SK-N-SH treated with all-trans-retinoic acid at 6 μM for 48 hours (cell line): ENCODE measurements at regions not wholly inside any gene's neighbourhood (a gene's known extent, or its start where the extent isn't known, plus 50 kb on each side); places are given as distances from the start of the nearest gene placed in this dataset.

Experiments used
- ISL1 ChIP-seq: fragments of 250-450 bp; sonication (Bioruptor Pico); IDR thresholded peaks from 2 replicates; pipeline ENCODE4 v2.1.2; 2022; ENCODE audit warnings: mild to moderate bottlenecking, moderate library complexity
- PATZ1 ChIP-seq: fragments of 250-450 bp; sonication (Bioruptor Pico); IDR thresholded peaks from 2 replicates; pipeline ENCODE4 v1.8.0; 2020; ENCODE audit warnings: mild to moderate bottlenecking, moderate library complexity, borderline replicate concordance
- PPARA ChIP-seq: fragments of 250-450 bp; sonication (Bioruptor Pico); IDR thresholded peaks from 2 replicates; pipeline ENCODE4 v1.5.0; 2020; ENCODE audit warnings: mild to moderate bottlenecking, borderline replicate concordance
- RARB ChIP-seq: fragments of 250-450 bp; sonication (Bioruptor Pico); IDR thresholded peaks from 2 replicates; pipeline ENCODE4 v1.8.0; 2021; ENCODE audit warnings: mild to moderate bottlenecking, moderate library complexity
- TCF4 ChIP-seq: fragments of 250-450 bp; sonication (Bioruptor Pico); IDR thresholded peaks from 2 replicates; pipeline ENCODE4 v1.8.0; 2021; ENCODE audit warnings: mild to moderate bottlenecking, moderate library complexity, borderline replicate concordance
- TOX ChIP-seq: fragments of 250-450 bp; sonication (Bioruptor Pico); IDR thresholded peaks from 2 replicates; pipeline ENCODE4 v1.8.0; 2021; ENCODE audit warnings: mild to moderate bottlenecking, moderate library complexity, borderline replicate concordance
- ZFP3 ChIP-seq: fragments of 250-450 bp; sonication (Bioruptor Pico); IDR thresholded peaks from 2 replicates; pipeline ENCODE4 v1.5.0; 2020; ENCODE audit warnings: mild to moderate bottlenecking, moderate library complexity
- ZFP30 ChIP-seq: fragments of 450-650 bp; formaldehyde crosslinking; IDR thresholded peaks from 2 replicates; pipeline ENCODE4 v1.5.0; 2022; ENCODE audit warnings: mild to moderate bottlenecking, moderate library complexity
- ZNF565 ChIP-seq: fragments of 450-650 bp; formaldehyde crosslinking; conservative IDR thresholded peaks from 2 replicates; pipeline ENCODE4 v1.5.0; 2020; ENCODE audit warnings: low read depth, mild to moderate bottlenecking, moderate library complexity
- ZNF70 ChIP-seq: fragments of 450-650 bp; formaldehyde crosslinking; IDR thresholded peaks from 2 replicates; pipeline ENCODE4 v1.5.0; 2020; ENCODE audit warnings: mild to moderate bottlenecking, moderate library complexity
- ZNF8 ChIP-seq: fragments of 450-650 bp; formaldehyde crosslinking; IDR thresholded peaks from 2 replicates; pipeline ENCODE4 v1.5.0; 2020; ENCODE audit warnings: mild to moderate bottlenecking, moderate library complexity
- TF ChIP-seq, protein P1 (sequence below): fragments of 250-450 bp; sonication (Bioruptor Pico); IDR thresholded peaks from 2 replicates; pipeline ENCODE4 v1.5.1; 2020; ENCODE audit warnings: low read depth, mild to moderate bottlenecking, moderate library complexity
- TF ChIP-seq, protein P2 (sequence below): fragments of 250-450 bp; sonication (Bioruptor Pico); IDR thresholded peaks from 2 replicates; pipeline ENCODE4 v1.8.0; 2021; ENCODE audit warnings: low read depth, mild to moderate bottlenecking, moderate library complexity, borderline replicate concordance

DNA sequence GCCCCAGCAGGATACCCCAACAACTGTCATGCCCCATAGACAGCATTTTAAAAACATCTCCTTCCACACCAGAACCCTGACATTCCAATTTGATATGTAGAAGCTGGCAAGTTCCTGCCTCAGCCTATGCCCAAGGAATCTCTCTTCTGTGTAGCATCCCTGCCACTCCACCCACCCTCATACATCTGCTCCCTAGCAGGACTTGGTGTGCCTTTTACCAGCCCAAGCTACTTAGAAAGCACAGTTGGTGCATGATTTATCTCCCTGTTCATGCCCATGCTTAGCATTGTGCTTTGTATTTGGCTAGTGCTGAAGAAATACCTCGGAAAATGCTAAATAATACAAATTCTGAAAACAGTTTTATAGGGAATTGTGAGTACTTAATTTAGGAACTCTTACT is 236.9 kb upstream of the HES1 start:
- no peak for TF ChIP-seq ZFP3 (CRISPR knock-in tag)
- no peak for TF ChIP-seq RARB (CRISPR knock-in tag)
- no peak for TF ChIP-seq TOX (CRISPR knock-in tag)
- no peak for TF ChIP-seq PPARA
- no peak for TF ChIP-seq ZNF565
- TF ChIP-seq ZNF8 = no peak
- TF ChIP-seq ZFP30 = no peak
- TF ChIP-seq ZNF70 (CRISPR knock-in tag) = no peak
- no peak for TF ChIP-seq PATZ1
- TF ChIP-seq, protein P1, sequence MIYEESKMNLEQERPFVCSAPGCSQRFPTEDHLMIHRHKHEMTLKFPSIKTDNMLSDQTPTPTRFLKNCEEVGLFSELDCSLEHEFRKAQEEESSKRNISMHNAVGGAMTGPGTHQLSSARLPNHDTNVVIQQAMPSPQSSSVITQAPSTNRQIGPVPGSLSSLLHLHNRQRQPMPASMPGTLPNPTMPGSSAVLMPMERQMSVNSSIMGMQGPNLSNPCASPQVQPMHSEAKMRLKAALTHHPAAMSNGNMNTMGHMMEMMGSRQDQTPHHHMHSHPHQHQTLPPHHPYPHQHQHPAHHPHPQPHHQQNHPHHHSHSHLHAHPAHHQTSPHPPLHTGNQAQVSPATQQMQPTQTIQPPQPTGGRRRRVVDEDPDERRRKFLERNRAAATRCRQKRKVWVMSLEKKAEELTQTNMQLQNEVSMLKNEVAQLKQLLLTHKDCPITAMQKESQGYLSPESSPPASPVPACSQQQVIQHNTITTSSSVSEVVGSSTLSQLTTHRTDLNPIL (CRISPR knock-in tag) = no peak
- no peak for TF ChIP-seq ISL1 (CRISPR knock-in tag)
- no peak for TF ChIP-seq TCF4 (CRISPR knock-in tag)
- TF ChIP-seq, protein P2, sequence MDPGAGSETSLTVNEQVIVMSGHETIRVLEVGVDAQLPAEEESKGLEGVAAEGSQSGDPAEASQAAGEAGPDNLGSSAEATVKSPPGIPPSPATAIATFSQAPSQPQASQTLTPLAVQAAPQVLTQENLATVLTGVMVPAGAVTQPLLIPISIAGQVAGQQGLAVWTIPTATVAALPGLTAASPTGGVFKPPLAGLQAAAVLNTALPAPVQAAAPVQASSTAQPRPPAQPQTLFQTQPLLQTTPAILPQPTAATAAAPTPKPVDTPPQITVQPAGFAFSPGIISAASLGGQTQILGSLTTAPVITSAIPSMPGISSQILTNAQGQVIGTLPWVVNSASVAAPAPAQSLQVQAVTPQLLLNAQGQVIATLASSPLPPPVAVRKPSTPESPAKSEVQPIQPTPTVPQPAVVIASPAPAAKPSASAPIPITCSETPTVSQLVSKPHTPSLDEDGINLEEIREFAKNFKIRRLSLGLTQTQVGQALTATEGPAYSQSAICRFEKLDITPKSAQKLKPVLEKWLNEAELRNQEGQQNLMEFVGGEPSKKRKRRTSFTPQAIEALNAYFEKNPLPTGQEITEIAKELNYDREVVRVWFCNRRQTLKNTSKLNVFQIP (CRISPR knock-in tag) = no peak
